ENCODE measurements at regions not wholly inside any gene's neighbourhood (a gene's known extent, or its start where the extent isn't known, plus 50 kb on each side); places are given as distances from the start of the nearest gene placed in this dataset.

DNA sequence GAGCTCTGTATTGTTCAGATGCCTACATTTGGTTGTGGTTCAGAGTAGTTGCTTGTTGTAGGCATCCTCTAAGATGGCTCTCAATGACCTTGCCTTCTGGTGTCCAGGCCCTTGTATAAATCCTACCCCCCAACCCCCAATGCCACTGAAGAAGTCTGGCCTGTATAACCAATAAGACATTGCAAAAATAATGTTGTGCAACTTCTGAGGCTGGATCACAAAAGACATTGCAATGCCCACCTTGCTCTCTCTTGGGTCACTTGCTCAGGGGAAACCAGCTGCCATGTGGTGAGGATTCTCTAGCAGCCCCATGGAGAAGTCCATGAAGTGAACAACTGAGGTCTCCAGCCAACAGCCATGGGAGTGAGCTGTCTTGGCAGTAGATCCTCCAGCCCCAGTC lies 234.0 kb upstream of the TBX3 start (continued):
- no peak for TF ChIP-seq REST (IDR thresholded peaks at IDR 0.05)
- no peak for TF ChIP-seq MAX (IDR thresholded peaks at IDR 0.05)
- no peak for TF ChIP-seq ATF3 (IDR thresholded peaks at IDR 0.05)
- TF ChIP-seq EGR1 (IDR thresholded peaks at IDR 0.05; ENCODE audit: low read depth in 2 of 2): no peak
- no peak for TF ChIP-seq FOXA1 (IDR thresholded peaks at IDR 0.05)
- TF ChIP-seq YY1 (IDR thresholded peaks at IDR 0.05): no peak
- TF ChIP-seq SP1 (IDR thresholded peaks at IDR 0.05): no peak
- TF ChIP-seq RXRA (IDR thresholded peaks at IDR 0.05): no peak
- no peak for TF ChIP-seq HNF4A (conservative IDR thresholded peaks at IDR 0.05)
- no peak for TF ChIP-seq JUND (IDR thresholded peaks at IDR 0.05)

DNA sequence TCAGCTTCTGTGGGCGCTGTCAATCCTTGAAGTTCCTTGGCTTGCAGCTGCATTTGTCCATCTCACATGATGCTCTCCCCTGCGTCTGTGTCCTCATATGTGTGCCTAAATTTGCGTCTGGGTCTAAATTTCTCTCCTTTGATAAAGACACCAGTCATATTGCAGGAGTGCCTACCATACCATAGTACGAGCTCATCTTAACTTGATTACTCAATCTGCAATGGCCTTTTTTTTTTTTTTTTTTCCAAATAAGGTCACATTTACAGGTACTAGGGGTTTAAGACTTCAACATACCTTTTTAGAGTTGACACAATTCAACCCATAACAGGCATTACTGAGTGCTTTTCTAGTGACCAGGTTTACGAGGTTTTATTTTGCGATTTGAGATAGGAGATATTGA lies 233.3 kb upstream of the TBX3 start:
- no peaks in the 10 kb centered on the region for H3K4me1 ChIP-seq (ENCODE audit: control insufficient read depth in 4 of 4, insufficient read depth in 4 of 4, low read length in 3 of 4)
- H3K9ac ChIP-seq (ENCODE audit: low read depth in 1 of 2, low read length in 2 of 2): no peak overlapping the region
- H3K36me3 ChIP-seq (ENCODE audit: control insufficient read depth in 4 of 4, insufficient read depth in 3 of 4, low read depth in 1 of 4, low read length in 3 of 4): no peaks in the 10 kb centered on the region
- H3K27me3 ChIP-seq (ENCODE audit: control insufficient read depth in 4 of 4, insufficient read depth in 4 of 4, low read length in 3 of 4): no peaks in the 10 kb centered on the region
- no peak for TF ChIP-seq CTCF (IDR thresholded peaks at IDR 0.05; ENCODE audit: low read depth, low read length, missing input control)
- TF ChIP-seq RXRA (IDR thresholded peaks at IDR 0.05): no peak
- TF ChIP-seq YY1 (IDR thresholded peaks at IDR 0.05): no peak
- TF ChIP-seq FOXA2 (IDR thresholded peaks at IDR 0.05): no peak
- TF ChIP-seq GABPA (IDR thresholded peaks at IDR 0.05 in 1 of 2, conservative IDR thresholded peaks at IDR 0.05 in 1 of 2): no peak
- TF ChIP-seq NR2F2 (IDR thresholded peaks at IDR 0.05): no peak
- no peak for TF ChIP-seq HNF4G (IDR thresholded peaks at IDR 0.05)
- no peak for TF ChIP-seq HNF4A (conservative IDR thresholded peaks at IDR 0.05)
- no peak for TF ChIP-seq JUND (IDR thresholded peaks at IDR 0.05)
- TF ChIP-seq EGR1 (IDR thresholded peaks at IDR 0.05; ENCODE audit: low read depth in 2 of 2): no peak
- no peak overlapping the region for H3K27ac ChIP-seq (ENCODE audit: low read depth in 1 of 2, low read length in 2 of 2)
- 94% methylated on average over 6 of the region's 6 CpGs for WGBS
- DNase-seq (ENCODE audit: low spot score): no peak
- H3K9me3 ChIP-seq (ENCODE audit: control insufficient read depth in 4 of 4, low read length in 3 of 4): peaks cover 0 to 3% (median 0%) of the 10 kb centered on the region in 4 donors
- no peak overlapping the region for H3K4me3 ChIP-seq (ENCODE audit: low read depth in 1 of 3, low read length in 3 of 3)

- Histone ChIP-seq H3K36me3 (ENCODE audit: control insufficient read depth in 4 of 4, insufficient read depth in 3 of 4, low read depth in 1 of 4, low read length in 3 of 4) (no peaks in the 10 kb centered on the region), H3K27ac (ENCODE audit: low read depth in 1 of 2, low read length in 2 of 2) (no peak overlapping the region), H3K9ac (ENCODE audit: low read depth in 1 of 2, low read length in 2 of 2) (no peak overlapping the region), H3K27me3 (ENCODE audit: control insufficient read depth in 4 of 4, insufficient read depth in 4 of 4, low read length in 3 of 4) (no peaks in the 10 kb centered on the region), H3K4me3 (ENCODE audit: low read depth in 1 of 3, low read length in 3 of 3) (no peak overlapping the region), H3K4me1 (ENCODE audit: control insufficient read depth in 4 of 4, insufficient read depth in 4 of 4, low read length in 3 of 4) (no peaks in the 10 kb centered on the region), H3K9me3 (ENCODE audit: control insufficient read depth in 4 of 4, low read length in 3 of 4) (no peaks in the 10 kb centered on the region)
- TF ChIP-seq GABPA (IDR thresholded peaks at IDR 0.05 in 1 of 2, conservative IDR thresholded peaks at IDR 0.05 in 1 of 2): no peak
- 87% methylated on average over 12 of the region's 12 CpGs for WGBS
- no peak for DNase-seq (ENCODE audit: low spot score)
These were observed 232.6 kb upstream of the TBX3 start for GRCh38 chr12:114916541-114916940.

Measured in liver (tissue), 8 donors.